Activated CD4-positive, alpha-beta T cell treated with anti-CD3 and anti-CD28 coated beads, Interleukin-2, Interleukin-6, amounts not matched to agents 100 ng/mL and 50 ng/mL, durations not matched to agents 16 hours and 8 hours (primary cell): ENCODE measurements at regions not wholly inside any gene's neighbourhood (a gene's known extent, or its start where the extent isn't known, plus 50 kb on each side); places are given as distances from the start of the nearest gene placed in this dataset.

Source experiments
- DNase-seq: peaks from one replicate; pipeline ENCODE4 v3.0.0-alpha.2; 2020

GRCh38 chr11:62026739-62027370 lies 59.4 kb upstream of the FTH1 start:
- DNase-seq, result no peak

GRCh38 chr11:62025487-62026105 lies 58.2 kb upstream of the FTH1 start:
- DNase-seq, result peak; percentile 82

DNA sequence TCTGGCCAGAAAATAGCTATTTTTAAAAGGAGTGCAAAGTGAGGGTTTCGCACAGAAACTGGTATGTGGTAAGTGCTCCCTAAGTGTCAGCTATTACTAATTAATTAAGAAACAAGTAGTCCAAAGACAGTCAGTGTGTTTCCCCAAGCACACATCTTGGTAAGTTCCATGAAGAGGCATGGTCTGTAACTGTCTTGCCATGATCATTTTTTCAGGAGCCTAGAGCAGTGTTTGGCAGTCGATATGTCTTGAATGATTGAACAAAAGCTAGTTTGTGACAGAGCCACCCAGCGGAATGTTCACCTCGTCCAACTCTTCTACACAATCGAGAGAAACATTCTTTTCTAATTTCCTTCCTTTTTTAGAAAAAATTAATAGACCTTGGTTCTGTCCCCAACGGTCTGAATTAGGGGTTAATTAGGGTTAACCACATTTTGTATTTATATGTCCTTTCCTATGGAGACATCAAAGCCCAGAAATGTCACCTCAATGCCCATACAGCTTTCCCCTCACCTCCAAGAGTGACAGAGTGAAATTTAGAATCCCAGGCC lies 57.6 kb upstream of the FTH1 start:
- DNase-seq, result peak; percentile 2

- DNase-seq, result no peak
These were observed 54.8 kb upstream of the FTH1 start for GRCh38 chr11:62022211-62022610.

GRCh38 chr11:62020661-62021060 lies 53.2 kb upstream of the FTH1 start:
- no peak for DNase-seq

DNA sequence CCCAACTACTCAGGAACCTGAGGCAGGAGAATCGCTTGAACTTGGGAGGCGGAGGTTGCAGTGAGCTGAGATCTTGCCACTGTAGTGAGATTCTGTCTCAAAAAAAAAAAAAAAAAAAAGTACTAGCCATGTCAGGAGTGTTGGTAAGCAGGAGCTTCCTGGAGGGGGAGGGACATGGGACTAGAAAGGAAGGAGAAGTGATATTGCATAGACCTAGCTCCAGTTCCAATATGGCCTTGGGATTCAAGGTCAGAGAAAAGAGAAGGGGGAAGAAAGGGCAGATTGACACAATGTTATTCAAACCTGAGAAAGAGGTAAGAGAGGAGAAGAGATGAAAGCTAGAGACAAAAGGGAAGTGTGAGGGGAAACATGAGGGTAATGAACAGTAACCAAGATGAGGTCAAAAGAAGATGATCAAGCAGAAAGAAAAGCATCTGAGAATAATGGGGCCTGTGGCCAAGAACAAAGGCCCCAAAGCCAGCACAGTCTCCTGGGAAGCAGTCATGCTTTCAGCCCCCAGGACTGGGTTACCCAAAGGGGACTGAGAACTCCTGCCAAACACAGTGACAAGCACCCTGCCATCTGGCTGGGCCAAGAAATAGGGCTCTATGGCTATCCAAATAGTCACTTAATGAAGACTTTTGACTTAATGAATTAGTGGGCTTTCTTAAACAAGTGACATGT lies 51.7 kb upstream of the FTH1 start:
- DNase-seq, result no peak

DNA sequence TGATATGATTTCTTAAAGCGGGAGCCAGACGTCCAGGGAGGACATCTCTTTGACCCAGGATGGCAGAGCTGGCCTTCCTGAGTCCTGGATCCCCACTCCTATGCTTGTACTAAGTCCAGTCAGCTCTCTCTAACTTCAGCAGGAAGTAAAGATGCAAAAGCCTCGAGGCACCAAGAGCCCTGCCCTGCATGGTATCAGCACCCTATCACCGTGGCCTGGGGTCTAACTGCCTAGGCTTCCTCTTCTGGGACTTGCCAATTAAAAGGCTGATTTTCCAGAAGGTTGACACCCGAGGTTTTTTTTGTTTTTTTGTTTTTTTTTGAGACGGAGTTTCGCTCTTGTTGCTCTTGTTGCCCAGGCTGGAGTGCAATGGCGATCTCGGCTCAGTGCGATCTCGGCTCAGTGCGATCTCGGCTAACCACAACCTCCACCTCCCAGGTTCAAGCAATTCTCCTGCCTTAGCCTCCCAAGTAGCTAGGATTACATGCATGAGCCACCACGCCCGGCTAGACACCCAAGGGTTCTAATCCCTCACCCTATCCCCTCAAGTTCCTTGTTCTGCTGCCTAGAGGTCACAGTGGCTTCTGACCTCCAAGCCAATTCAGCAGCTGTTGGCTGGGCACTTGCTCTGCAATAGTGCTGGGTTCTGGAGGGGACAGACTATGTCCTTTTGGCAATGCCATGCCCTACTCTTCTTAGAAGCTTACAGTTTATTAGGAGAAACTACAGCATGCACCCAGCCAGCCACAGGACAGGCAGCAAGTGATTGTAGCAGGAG lies 50.6 kb upstream of the FTH1 start:
- DNase-seq, result no peak
